H1 (cell line): ENCODE measurements at regions not wholly inside any gene's neighbourhood (a gene's known extent, or its start where the extent isn't known, plus 50 kb on each side); places are given as distances from the start of the nearest gene placed in this dataset.

Experiments used
- CEBPB ChIP-seq: IDR thresholded peaks from 2 replicates; pipeline ENCODE4 v1.6.1; 2012; ENCODE audit warnings: low read depth, low read length
- CTCF ChIP-seq, 3 experiments: IDR thresholded peaks; 1 replicate in 2 of 3; 2 replicates in 1 of 3; pipeline versions ENCODE4 v1.5.1 to v1.6.1; 2011; ENCODE audit warnings: low read length in 3 of 3, mild to moderate bottlenecking in 3 of 3, inconsistent platforms in 2 of 3, low read depth in 1 of 3, moderate library complexity in 1 of 3; ENCODE audit not compliant: insufficient read depth in 1 of 3; ENCODE audit errors: control extremely low read depth in 1 of 3
- EP300 ChIP-seq, 2 experiments: IDR thresholded peaks; 1 replicate in 1 of 2; 2 replicates in 1 of 2; pipeline ENCODE4 v1.6.1; 2011 to 2012; ENCODE audit warnings: low read depth in 2 of 2, low read length in 2 of 2, mild to moderate bottlenecking in 2 of 2, borderline replicate concordance in 1 of 2, inconsistent platforms in 1 of 2, moderate library complexity in 1 of 2
- JUN ChIP-seq: IDR thresholded peaks from 2 replicates; pipeline ENCODE4 v1.6.1; 2011; ENCODE audit warnings: low read depth, mild to moderate bottlenecking, improper control_type of control experiment, low read length
- TEAD4 ChIP-seq: IDR thresholded peaks from 2 replicates; pipeline ENCODE4 v1.6.1; 2012; ENCODE audit warnings: low read depth, low read length, inconsistent platforms, mixed read lengths
- YY1 ChIP-seq: IDR thresholded peaks from 2 replicates; pipeline ENCODE4 v1.6.1; 2011; ENCODE audit warnings: low read depth, mild to moderate bottlenecking, low read length

- TF ChIP-seq CTCF (IDR thresholded peaks at IDR 0.05; ENCODE audit: control extremely low read depth in 1 of 3, insufficient read depth in 1 of 3, low read depth in 1 of 3, low read length in 3 of 3) = no peak
- no peak for TF ChIP-seq JUN
- no peak for TF ChIP-seq CEBPB
- TF ChIP-seq YY1 = no peak
- TF ChIP-seq TEAD4 = no peak
- TF ChIP-seq EP300 (IDR thresholded peaks at IDR 0.05; ENCODE audit: borderline replicate concordance in 1 of 2, low read depth in 2 of 2, low read length in 2 of 2) = no peak
Observed at GRCh38 chr3:189580190-189580589, 51.0 kb upstream of the TP63 start.
